CD4-positive, alpha-beta T cell treated with Interleukin-17A for 1 hour (primary cell): ENCODE measurements at regions not wholly inside any gene's neighbourhood (a gene's known extent, or its start where the extent isn't known, plus 50 kb on each side); places are given as distances from the start of the nearest gene placed in this dataset.
"Not testable (repeated sequence)": the region's sequence is repeated elsewhere in the genome, so short reads cannot be mapped to it uniquely, and the experiment has no call there.

Experiments used
- DNase-seq: peaks from one replicate; pipeline ENCODE4 v3.0.0-alpha.2; 2020

GRCh38 chr3:158882445-158882844 lies 80.6 kb downstream of the MFSD1 start:
- DNase-seq: no peak

GRCh38 chr3:158896729-158897128 lies 94.9 kb downstream of the MFSD1 start:
- DNase-seq: no peak

- DNase-seq: no peak
Measured at GRCh38 chr3:158906749-158907148, 104.9 kb downstream of the MFSD1 start.

- DNase-seq: no peak
Measured at GRCh38 chr3:158908187-158908734, 106.4 kb downstream of the MFSD1 start.

- no peak for DNase-seq
Measured at GRCh38 chr3:158909870-158910269, 108.0 kb downstream of the MFSD1 start.

- DNase-seq: no peak
Measured at GRCh38 chr3:158911586-158911985, 109.7 kb downstream of the MFSD1 start.

- DNase-seq: no peak
Measured at GRCh38 chr3:158912188-158912587, 110.3 kb downstream of the MFSD1 start.

GRCh38 chr3:158912621-158913020 lies 110.8 kb downstream of the MFSD1 start:
- DNase-seq: no peak

- no peak for DNase-seq
Measured at GRCh38 chr3:158916111-158916510, 114.3 kb downstream of the MFSD1 start.

GRCh38 chr3:158918008-158918407 lies 116.2 kb downstream of the MFSD1 start:
- DNase-seq: peak; percentile 3

- no peak for DNase-seq
Measured at GRCh38 chr3:158918451-158918850, 116.6 kb downstream of the MFSD1 start.

GRCh38 chr3:158920371-158920770 lies 118.5 kb downstream of the MFSD1 start:
- DNase-seq: no peak

GRCh38 chr3:158925021-158925420 lies 123.2 kb downstream of the MFSD1 start:
- no peak for DNase-seq

GRCh38 chr3:158925828-158926494 lies 124.1 kb downstream of the MFSD1 start:
- DNase-seq: no peak

- no peak for DNase-seq
Measured at GRCh38 chr3:158935846-158936245, 134.0 kb downstream of the MFSD1 start.

GRCh38 chr3:158936530-158937113 lies 134.8 kb downstream of the MFSD1 start:
- DNase-seq: no peak

GRCh38 chr3:158950178-158950901 lies 148.5 kb downstream of the MFSD1 start:
- DNase-seq: no peak

- no peak for DNase-seq
Measured at GRCh38 chr3:158953131-158953530, 151.3 kb downstream of the MFSD1 start.

GRCh38 chr3:158954420-158954819 lies 152.6 kb downstream of the MFSD1 start:
- DNase-seq: no peak

GRCh38 chr3:158957777-158958176 lies 155.9 kb downstream of the MFSD1 start:
- not testable (repeated sequence) for DNase-seq

GRCh38 chr3:158958873-158959272 lies 157.0 kb downstream of the MFSD1 start:
- DNase-seq: no peak

GRCh38 chr3:158961471-158961870 lies 159.6 kb downstream of the MFSD1 start:
- DNase-seq: no peak

GRCh38 chr3:158961911-158962310 lies 160.1 kb downstream of the MFSD1 start:
- no peak for DNase-seq

- no peak for DNase-seq
Measured at GRCh38 chr3:158970006-158970405, 168.2 kb downstream of the MFSD1 start.
